HT-29 (cell line): ENCODE measurements at regions not wholly inside any gene's neighbourhood (a gene's known extent, or its start where the extent isn't known, plus 50 kb on each side); places are given as distances from the start of the nearest gene placed in this dataset.

Experiments
- DNase-seq: peaks from one replicate; pipeline ENCODE4 v3.0.0-alpha.2; 2015; ENCODE audit warnings: low spot score

GRCh38 chr17:52255347-52255746 is 96.8 kb upstream of the CA10 start:
- DNase-seq, result no peak

GRCh38 chr17:52244689-52245088 is 86.2 kb upstream of the CA10 start:
- DNase-seq, result no peak

GRCh38 chr17:52242268-52242667 is 83.8 kb upstream of the CA10 start:
- no peak for DNase-seq

GRCh38 chr17:52237151-52237550 is 78.6 kb upstream of the CA10 start:
- DNase-seq, result no peak

DNA sequence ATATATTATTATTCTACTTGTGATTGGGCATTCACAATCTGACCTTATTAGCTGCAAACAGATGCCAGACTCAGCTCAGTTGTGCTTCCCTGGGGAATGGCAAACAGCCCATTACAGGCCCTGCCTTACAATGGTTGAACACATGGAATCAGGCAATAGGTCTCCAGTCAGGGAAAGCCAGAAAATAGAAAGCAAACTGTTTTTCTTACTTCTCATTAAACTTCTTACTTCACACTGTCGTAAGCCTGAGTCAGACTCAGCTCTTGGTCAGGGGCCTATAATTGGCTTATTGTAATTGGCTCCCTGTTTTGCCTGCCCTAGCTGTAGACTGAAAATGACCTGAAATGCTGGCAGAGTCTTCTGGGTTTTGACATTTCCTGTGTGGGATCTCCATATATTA is 77.0 kb upstream of the CA10 start:
- DNase-seq, result no peak

DNA sequence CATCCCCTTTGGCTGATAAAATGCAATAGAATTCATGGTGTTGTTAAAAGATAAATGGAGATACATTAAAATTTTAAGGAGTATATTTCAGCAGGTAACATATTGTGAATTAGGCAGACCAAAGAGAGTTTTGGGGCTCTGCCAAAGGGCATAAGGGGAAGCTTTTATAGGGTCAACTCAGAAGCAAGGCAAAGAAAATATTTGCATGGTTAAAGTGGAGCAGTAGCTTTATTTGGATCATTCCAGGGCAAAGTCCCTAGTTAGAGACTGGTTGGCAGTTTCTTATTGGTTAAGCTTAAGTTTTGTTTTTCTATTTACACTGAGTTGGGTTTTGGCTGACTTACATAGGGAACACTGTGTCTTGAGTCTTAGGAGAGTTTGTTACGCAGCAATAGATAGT is 75.1 kb upstream of the CA10 start:
- DNase-seq, result no peak

DNA sequence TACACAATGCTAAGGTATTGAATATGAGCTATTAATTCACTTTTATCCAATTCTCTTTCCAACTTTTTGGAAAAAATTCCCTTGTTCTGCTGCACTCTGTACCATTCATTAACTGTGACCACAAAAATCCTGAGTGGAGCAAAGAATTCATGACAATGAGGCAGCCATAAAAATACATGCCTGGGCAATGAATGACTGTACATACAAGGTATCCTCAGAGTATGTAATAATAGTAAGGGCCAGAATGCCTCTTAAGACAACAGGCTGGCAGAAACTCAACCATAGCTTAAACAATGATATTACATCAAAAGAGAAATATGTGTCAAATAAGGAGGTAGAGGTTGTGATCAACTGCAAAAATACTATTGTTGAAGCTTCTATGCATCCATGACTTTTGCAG is 74.7 kb upstream of the CA10 start:
- no peak for DNase-seq

DNA sequence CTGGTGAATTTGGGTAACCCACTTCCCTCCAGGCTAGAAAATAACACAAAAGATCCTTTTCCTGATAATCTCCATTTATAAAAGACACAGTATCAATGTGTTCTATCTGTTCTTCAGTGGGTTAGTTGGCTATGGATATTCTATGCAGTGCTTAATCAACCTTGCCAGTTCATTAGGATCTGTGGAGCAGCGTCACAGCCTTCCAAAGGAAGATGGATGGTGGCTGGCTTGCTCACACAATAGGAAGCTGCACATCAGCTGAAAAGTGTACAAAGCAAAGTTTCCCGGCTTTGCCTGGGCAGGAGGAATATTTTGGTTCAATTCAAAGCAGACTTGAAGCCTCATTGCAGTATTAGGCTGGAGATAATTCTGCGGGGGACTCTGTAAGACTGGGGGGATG is 70.3 kb upstream of the CA10 start:
- DNase-seq, result no peak

- no peak for DNase-seq
These were observed 69.4 kb upstream of the CA10 start for GRCh38 chr17:52227926-52228325.

DNA sequence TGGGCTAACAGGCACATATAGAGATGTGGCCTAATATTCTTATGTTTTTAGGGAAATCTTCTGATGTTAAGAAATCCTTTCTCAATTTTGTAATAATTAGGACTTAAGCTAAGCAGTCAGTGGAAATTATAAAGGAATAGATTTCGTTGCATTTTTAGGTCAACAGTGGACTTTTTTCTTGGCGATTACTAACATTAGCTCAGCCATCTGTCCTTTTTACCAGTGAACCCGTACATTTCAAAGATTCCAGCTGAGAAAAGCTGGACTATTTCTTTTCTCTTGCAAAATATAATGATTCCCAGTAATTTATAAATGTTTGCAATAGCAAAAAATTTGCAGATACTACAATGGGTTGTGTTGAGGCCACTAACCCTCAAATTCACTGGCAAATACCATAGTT is 54.9 kb upstream of the CA10 start:
- no peak for DNase-seq

DNA sequence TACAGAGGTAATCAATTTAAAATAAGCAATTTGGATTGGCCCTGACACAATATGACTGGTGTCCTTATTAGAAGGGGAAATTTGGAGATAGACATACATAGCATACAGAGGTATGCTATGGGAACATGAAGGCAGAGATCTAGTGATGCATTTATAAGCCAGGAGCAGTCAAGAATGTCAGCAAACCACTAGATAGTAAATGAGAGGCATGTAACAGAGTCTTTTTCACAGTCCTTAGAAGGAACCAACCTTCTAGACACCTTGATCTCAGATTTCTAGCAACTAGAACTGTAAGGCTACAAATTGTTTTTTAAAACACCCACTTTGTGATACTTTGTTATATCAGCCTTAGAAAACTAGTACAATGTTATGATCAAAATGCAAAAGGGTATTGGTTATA is 54.3 kb upstream of the CA10 start:
- DNase-seq, result no peak

- DNase-seq, result no peak
These were observed 51.0 kb upstream of the CA10 start for GRCh38 chr17:52209507-52209906.
